Skeletal muscle satellite cell (primary cell): ENCODE measurements at regions not wholly inside any gene's neighbourhood (a gene's known extent, or its start where the extent isn't known, plus 50 kb on each side); places are given as distances from the start of the nearest gene placed in this dataset.

Experiments
- H3K27me3 ChIP-seq: 2 replicates; pipeline ENCODE4 v1.7.0; 2013; ENCODE audit warnings: low read length; ENCODE audit not compliant: control insufficient read depth, insufficient read depth
- H3K36me3 ChIP-seq: 2 replicates; pipeline ENCODE4 v1.7.0; 2013; ENCODE audit warnings: mild to moderate bottlenecking, control low read depth, low read length; ENCODE audit not compliant: insufficient read depth
- H3K4me1 ChIP-seq: 2 replicates; pipeline ENCODE4 v1.7.0; 2013; ENCODE audit warnings: low read length; ENCODE audit not compliant: control insufficient read depth, insufficient read depth
- H3K4me2 ChIP-seq: 2 replicates; pipeline ENCODE4 v1.7.0; 2013; ENCODE audit warnings: mild to moderate bottlenecking, low read length
- H3K4me3 ChIP-seq: 2 replicates; pipeline ENCODE4 v1.7.0; 2013; ENCODE audit warnings: low read length
- H3K9ac ChIP-seq: 2 replicates; pipeline ENCODE4 v1.7.0; 2013; ENCODE audit warnings: mild to moderate bottlenecking, low read depth, low read length, moderate library complexity
- H3K9me3 ChIP-seq: replicated peaks from 2 replicates; pipeline ENCODE4 v1.7.0; 2013; ENCODE audit warnings: mild to moderate bottlenecking, control low read depth, low read length

GRCh38 chr5:115369430-115370144 is 73.1 kb upstream of the CCDC112 start:
- Histone ChIP-seq H3K9ac (no peak overlapping the region), H3K9me3 (no peaks in the 10 kb centered on the region), H3K4me3 (no peak overlapping the region), H3K36me3 (no peaks in the 10 kb centered on the region), H3K4me1 (peaks cover 15% of the 10 kb centered on the region), H3K4me2 (no peak overlapping the region), H3K27me3 (no peaks in the 10 kb centered on the region)

GRCh38 chr5:115366223-115366622 is 69.8 kb upstream of the CCDC112 start:
- Histone ChIP-seq H3K4me3 (no peak overlapping the region), H3K9ac (peak overlapping the region; percentile 28), H3K9me3 (no peaks in the 10 kb centered on the region), H3K4me2 (peak overlapping the region; percentile 61), H3K36me3 (no peaks in the 10 kb centered on the region), H3K4me1 (peaks cover 15% of the 10 kb centered on the region), H3K27me3 (no peaks in the 10 kb centered on the region)

- no peak overlapping the region for H3K4me3 ChIP-seq
- no peaks in the 10 kb centered on the region for H3K36me3 ChIP-seq
- no peaks in the 10 kb centered on the region for H3K9me3 ChIP-seq
- H3K4me1 ChIP-seq = peaks cover 22% of the 10 kb centered on the region
- no peak overlapping the region for H3K9ac ChIP-seq
- H3K27me3 ChIP-seq = no peaks in the 10 kb centered on the region
- no peak overlapping the region for H3K4me2 ChIP-seq
These were observed 67.4 kb upstream of the CCDC112 start for GRCh38 chr5:115363879-115364278.

- H3K27me3 ChIP-seq = no peaks in the 10 kb centered on the region
- H3K36me3 ChIP-seq = no peaks in the 10 kb centered on the region
- no peak overlapping the region for H3K9ac ChIP-seq
- H3K9me3 ChIP-seq = no peaks in the 10 kb centered on the region
- H3K4me2 ChIP-seq = peak overlapping the region; percentile 17
- H3K4me1 ChIP-seq = peaks cover 6% of the 10 kb centered on the region
- no peak overlapping the region for H3K4me3 ChIP-seq
These were observed 63.7 kb upstream of the CCDC112 start for GRCh38 chr5:115360046-115360685.

GRCh38 chr5:115355767-115356381 is 59.4 kb upstream of the CCDC112 start:
- Histone ChIP-seq H3K4me3 (no peak overlapping the region), H3K9me3 (no peaks in the 10 kb centered on the region), H3K4me2 (no peak overlapping the region)

GRCh38 chr5:115355095-115355494 is 58.6 kb upstream of the CCDC112 start:
- Histone ChIP-seq H3K4me3 (no peak overlapping the region), H3K36me3 (no peaks in the 10 kb centered on the region), H3K9ac (no peak overlapping the region), H3K4me2 (no peak overlapping the region), H3K9me3 (no peaks in the 10 kb centered on the region), H3K27me3 (no peaks in the 10 kb centered on the region), H3K4me1 (peaks cover 19% of the 10 kb centered on the region)

More at GRCh38 chr5:115355767-115356381, 59.4 kb upstream of the CCDC112 start:
- H3K36me3 ChIP-seq = no peaks in the 10 kb centered on the region
- H3K4me1 ChIP-seq = peaks cover 18% of the 10 kb centered on the region
- H3K9ac ChIP-seq = no peak overlapping the region
- H3K27me3 ChIP-seq = no peaks in the 10 kb centered on the region

GRCh38 chr5:115354246-115354645 is 57.8 kb upstream of the CCDC112 start:
- H3K9me3 ChIP-seq = no peaks in the 10 kb centered on the region
- no peak overlapping the region for H3K4me2 ChIP-seq
- H3K4me3 ChIP-seq = no peak overlapping the region
- no peaks in the 10 kb centered on the region for H3K27me3 ChIP-seq
- H3K9ac ChIP-seq = no peak overlapping the region
- peaks cover 24% of the 10 kb centered on the region for H3K4me1 ChIP-seq
- no peaks in the 10 kb centered on the region for H3K36me3 ChIP-seq

- Histone ChIP-seq H3K27me3 (no peaks in the 10 kb centered on the region), H3K4me1 (peaks cover 32% of the 10 kb centered on the region), H3K9me3 (no peaks in the 10 kb centered on the region), H3K9ac (no peak overlapping the region), H3K36me3 (no peaks in the 10 kb centered on the region), H3K4me2 (no peak overlapping the region), H3K4me3 (no peak overlapping the region)
These were observed 56.1 kb upstream of the CCDC112 start for GRCh38 chr5:115352571-115352970.

- Histone ChIP-seq H3K4me2 (peak overlapping the region; percentile 18), H3K36me3 (no peaks in the 10 kb centered on the region), H3K9me3 (no peaks in the 10 kb centered on the region), H3K4me3 (no peak overlapping the region), H3K9ac (no peak overlapping the region), H3K4me1 (peaks cover 32% of the 10 kb centered on the region), H3K27me3 (no peaks in the 10 kb centered on the region)
These were observed 55.1 kb upstream of the CCDC112 start for GRCh38 chr5:115351356-115352195.

- H3K27me3 ChIP-seq = no peaks in the 10 kb centered on the region
- H3K36me3 ChIP-seq = no peaks in the 10 kb centered on the region
- H3K4me2 ChIP-seq = no peak overlapping the region
- H3K4me3 ChIP-seq = no peak overlapping the region
- no peak overlapping the region for H3K9ac ChIP-seq
- H3K4me1 ChIP-seq = peaks cover 32% of the 10 kb centered on the region
- H3K9me3 ChIP-seq = no peaks in the 10 kb centered on the region
These were observed 54.4 kb upstream of the CCDC112 start for GRCh38 chr5:115350894-115351293.
